Hematopoietic multipotent progenitor cell treated with erythropoietin and hydrocortisone succinate and interleukin-3 and kit ligand, for 8 days (in vitro differentiated cells): ENCODE measurements at regions not wholly inside any gene's neighbourhood (a gene's known extent, or its start where the extent isn't known, plus 50 kb on each side); places are given as distances from the start of the nearest gene placed in this dataset.

Experiments
- DNase-seq: peaks from one replicate; pipeline ENCODE4 v3.0.0-alpha.2; 2015

- no peak for DNase-seq
Observed at GRCh38 chr5:58246461-58246944, 213.4 kb downstream of the PLK2 start.

GRCh38 chr5:58245476-58245840 is 214.4 kb downstream of the PLK2 start:
- DNase-seq: no peak

GRCh38 chr5:58244819-58245475 is 214.9 kb downstream of the PLK2 start:
- DNase-seq: no peak

- DNase-seq: no peak
Observed at GRCh38 chr5:58241389-58241788, 218.5 kb downstream of the PLK2 start.

GRCh38 chr5:58240322-58240721 is 219.6 kb downstream of the PLK2 start:
- DNase-seq: no peak

- DNase-seq: no peak
Observed at GRCh38 chr5:58239731-58240130, 220.2 kb downstream of the PLK2 start.

GRCh38 chr5:58239045-58239444 is 220.8 kb downstream of the PLK2 start:
- no peak for DNase-seq

- no peak for DNase-seq
Observed at GRCh38 chr5:58236498-58236897, 223.4 kb downstream of the PLK2 start.

GRCh38 chr5:58235299-58235698 is 224.6 kb downstream of the PLK2 start:
- no peak for DNase-seq

GRCh38 chr5:58232130-58232529 is 227.8 kb downstream of the PLK2 start:
- DNase-seq: no peak

GRCh38 chr5:58231041-58231440 is 228.8 kb downstream of the PLK2 start:
- no peak for DNase-seq

- no peak for DNase-seq
Observed at GRCh38 chr5:58228896-58229295, 231.0 kb downstream of the PLK2 start.

- DNase-seq: no peak
Observed at GRCh38 chr5:58227858-58228257, 232.0 kb downstream of the PLK2 start.

GRCh38 chr5:58224661-58225060 is 235.2 kb downstream of the PLK2 start:
- DNase-seq: no peak

GRCh38 chr5:58224221-58224620 is 235.7 kb downstream of the PLK2 start:
- DNase-seq: no peak

- no peak for DNase-seq
Observed at GRCh38 chr5:58215364-58215763, 244.5 kb downstream of the PLK2 start.

- DNase-seq: no peak
Observed at GRCh38 chr5:58211441-58211840, 248.4 kb downstream of the PLK2 start.

GRCh38 chr5:58208674-58209073 is 251.2 kb downstream of the PLK2 start:
- DNase-seq: no peak

- DNase-seq: no peak
Observed at GRCh38 chr5:58207076-58207475, 252.8 kb downstream of the PLK2 start.

GRCh38 chr5:58204966-58205365 is 254.9 kb downstream of the PLK2 start:
- no peak for DNase-seq

GRCh38 chr5:58202941-58203444 is 256.9 kb downstream of the PLK2 start:
- DNase-seq: no peak

GRCh38 chr5:58201922-58202648 is 257.8 kb downstream of the PLK2 start:
- DNase-seq: no peak

GRCh38 chr5:58200451-58200850 is 259.4 kb downstream of the PLK2 start:
- no peak for DNase-seq

- DNase-seq: no peak
Observed at GRCh38 chr5:58199087-58199486, 260.8 kb downstream of the PLK2 start.

- no peak for DNase-seq
Observed at GRCh38 chr5:58198330-58198729, 261.6 kb downstream of the PLK2 start.
